SK-N-SH (cell line): ENCODE measurements at regions not wholly inside any gene's neighbourhood (a gene's known extent, or its start where the extent isn't known, plus 50 kb on each side); places are given as distances from the start of the nearest gene placed in this dataset.

ENCODE experiments used
- CTCF ChIA-PET: fragments of 300-600, 350-600 bp; formaldehyde crosslinking; extraction: SDS; loops from one replicate; lab custom pipeline; 2021; lab: Yijun Ruan, JAX
- POLR2A ChIA-PET: fragments of 350-600 bp; sonication (Branson Sonifier 250); formaldehyde crosslinking; extraction: SDS; loops from one replicate; lab custom pipeline; 2020; ENCODE audit warnings: antibody characterized with exemption, inconsistent platforms; lab: Yijun Ruan, JAX
- DNase-seq: peaks from one replicate; pipeline ENCODE4 v3.0.0; 2012
- H2AFZ ChIP-seq: fragments of 200-600 bp; sonication (generic); 2 replicates; pipeline ENCODE4 v1.8.1; 2016; ENCODE audit warnings: antibody characterized with exemption, mild to moderate bottlenecking, low read depth
- H3F3A ChIP-seq: fragments of 200-600 bp; sonication (generic); replicated peaks from 2 replicates; pipeline ENCODE3; 2016; ENCODE audit warnings: antibody characterized with exemption, mild to moderate bottlenecking; ENCODE audit not compliant: insufficient read depth
- H3K27ac ChIP-seq, 2 experiments: fragments of 200-500 bp in 1 of 2; fragments of 200-600 bp in 1 of 2; sonication (Bioruptor generic) in 1 of 2; sonication (generic), shearing (Covaris generic) in 1 of 2; 2 replicates each; pipeline versions ENCODE4 v1.5.1 to v1.6.1; 2014 to 2016; ENCODE audit warnings: low read depth in 2 of 2, inconsistent platforms in 1 of 2, low read length in 1 of 2, mild to moderate bottlenecking in 1 of 2, mixed read lengths in 1 of 2
- H3K27me3 ChIP-seq: fragments of 200-600 bp; sonication (generic), shearing (Covaris generic); 2 replicates; pipeline ENCODE4 v1.6.1; 2016; ENCODE audit warnings: mixed run types; ENCODE audit not compliant: insufficient read depth
- H3K36me3 ChIP-seq, 2 experiments: fragments of 200-500 bp in 1 of 2; fragments of 200-600 bp in 1 of 2; sonication (Bioruptor generic) in 1 of 2; sonication (generic) in 1 of 2; replicated peaks in 1 of 2; 2 replicates each; pipeline versions ENCODE3 to v1.5.1; 2014 to 2016; ENCODE audit warnings: low read length in 1 of 2, mild to moderate bottlenecking in 1 of 2; ENCODE audit not compliant: insufficient read depth in 2 of 2, control insufficient read depth in 1 of 2
- H3K4me1 ChIP-seq, 2 experiments: fragments of 200-500 bp in 1 of 2; fragments of 200-600 bp in 1 of 2; sonication (Bioruptor generic) in 1 of 2; sonication (generic), shearing (Covaris generic) in 1 of 2; 2 replicates each; pipeline versions ENCODE4 v1.5.1 to v1.6.1; 2014 to 2016; ENCODE audit warnings: low read depth in 1 of 2, low read length in 1 of 2, mixed run types in 1 of 2; ENCODE audit not compliant: insufficient read depth in 2 of 2, control insufficient read depth in 1 of 2
- H3K4me2 ChIP-seq: fragments of 200-600 bp; sonication (generic), shearing (Covaris generic); 2 replicates; pipeline ENCODE4 v1.6.1; 2017; ENCODE audit warnings: mixed run types
- H3K4me3 ChIP-seq, 2 experiments: fragments of 200-500 bp in 1 of 2; fragments of 200-600 bp in 1 of 2; sonication (Bioruptor generic) in 1 of 2; sonication (generic), shearing (Covaris generic) in 1 of 2; 2 replicates each; pipeline versions ENCODE4 v1.5.1 to v1.8.1; 2014 to 2016; ENCODE audit warnings: low read depth in 2 of 2, inconsistent platforms in 1 of 2, low read length in 1 of 2, mild to moderate bottlenecking in 1 of 2, mixed read lengths in 1 of 2, moderate library complexity in 1 of 2
- H3K79me2 ChIP-seq: fragments of 200-600 bp; sonication (generic); 2 replicates; pipeline ENCODE4 v1.8.1; 2017; ENCODE audit warnings: mild to moderate bottlenecking; ENCODE audit not compliant: insufficient read depth
- H3K9ac ChIP-seq: fragments of 200-600 bp; sonication (generic); 2 replicates; pipeline ENCODE4 v1.6.1; 2017; ENCODE audit warnings: mixed run types
- H3K9me2 ChIP-seq: fragments of 200-600 bp; sonication (generic); 2 replicates; pipeline ENCODE4 v1.6.1; 2017; ENCODE audit warnings: mixed run types
- H3K9me3 ChIP-seq: fragments of 200-600 bp; sonication (generic); 2 replicates; pipeline ENCODE4 v1.6.1; 2017; ENCODE audit warnings: mixed run types, mild to moderate bottlenecking, moderate library complexity
- H4K20me1 ChIP-seq: fragments of 200-600 bp; sonication (generic); 2 replicates; pipeline ENCODE4 v1.6.1; 2017; ENCODE audit warnings: mild to moderate bottlenecking, mixed run types; ENCODE audit not compliant: insufficient read depth
- CHD2 ChIP-seq: fragments of 150-350 bp; IDR thresholded peaks from 2 replicates; pipeline ENCODE4 v1.6.1; 2018; ENCODE audit warnings: low read length; ENCODE audit not compliant: partially characterized antibody
- EP300 ChIP-seq, 2 experiments: IDR thresholded peaks; 2 replicates each; pipeline versions ENCODE4 v1.4.0 to v1.6.1; 2012; ENCODE audit warnings: borderline replicate concordance in 1 of 2, low read depth in 1 of 2, low read length in 1 of 2
- FOSL2 ChIP-seq: IDR thresholded peaks from 2 replicates; pipeline ENCODE4 v1.4.0; 2012; ENCODE audit warnings: low read depth, mild to moderate bottlenecking, moderate library complexity, borderline replicate concordance
- FOXJ3 ChIP-seq: sonication (generic); formaldehyde crosslinking; IDR thresholded peaks from 2 replicates; pipeline ENCODE4 v1.5.1; 2020; ENCODE audit warnings: mild to moderate bottlenecking, missing genetic modification reagents
- FOXM1 ChIP-seq: IDR thresholded peaks from 2 replicates; pipeline ENCODE4 v1.4.0; 2012; ENCODE audit warnings: low read depth, mild to moderate bottlenecking
- MEF2A ChIP-seq: IDR thresholded peaks from 2 replicates; pipeline ENCODE4 v1.4.0; 2012; ENCODE audit warnings: low read depth, borderline replicate concordance
- MXI1 ChIP-seq: IDR thresholded peaks from 2 replicates; pipeline ENCODE4 v1.6.1; 2012; ENCODE audit warnings: mild to moderate bottlenecking, low read depth, low read length, improper control_type of control experiment
- NFIC ChIP-seq: IDR thresholded peaks from 2 replicates; pipeline ENCODE4 v1.4.0; 2012; ENCODE audit warnings: borderline replicate concordance
- RAD21 ChIP-seq: IDR thresholded peaks from 2 replicates; pipeline ENCODE4 v1.6.1; 2012; ENCODE audit warnings: mild to moderate bottlenecking, low read length
- RXRA ChIP-seq: IDR thresholded peaks from 2 replicates; pipeline ENCODE4 v1.4.0; 2012; ENCODE audit warnings: low read depth, mild to moderate bottlenecking, borderline replicate concordance
- SIN3A ChIP-seq: IDR thresholded peaks from 2 replicates; pipeline ENCODE4 v1.6.1; 2012; ENCODE audit warnings: low read depth, mild to moderate bottlenecking, low read length, moderate library complexity, borderline replicate concordance
- SMC3 ChIP-seq: IDR thresholded peaks from 2 replicates; pipeline ENCODE4 v1.6.1; 2012; ENCODE audit warnings: low read depth, low read length, improper control_type of control experiment
- TAF1 ChIP-seq: IDR thresholded peaks from 2 replicates; pipeline ENCODE4 v1.6.1; 2012; ENCODE audit warnings: low read depth, mild to moderate bottlenecking, low read length, moderate library complexity, borderline replicate concordance
- YY1 ChIP-seq: IDR thresholded peaks from 2 replicates; pipeline ENCODE4 v1.4.0; 2012; ENCODE audit warnings: low read depth, mild to moderate bottlenecking
- WGBS: methylation state at CpG from one replicate; pipeline ENCODE4 v1.1.6; 2017; ENCODE audit warnings: low lambda C conversion rate; 5-methylcytosine and 5-hydroxymethylcytosine counted together
- TF ChIP-seq, protein P1 (sequence below): IDR thresholded peaks from 2 replicates; pipeline ENCODE4; 2012
- TF ChIP-seq, protein P2 (sequence below): IDR thresholded peaks from 2 replicates; pipeline ENCODE4 v1.4.0; 2012; ENCODE audit warnings: low read depth, borderline replicate concordance
- TF ChIP-seq, protein P3 (sequence below): IDR thresholded peaks from 2 replicates; pipeline ENCODE4 v1.4.0; 2012; ENCODE audit warnings: low read depth, borderline replicate concordance

DNA sequence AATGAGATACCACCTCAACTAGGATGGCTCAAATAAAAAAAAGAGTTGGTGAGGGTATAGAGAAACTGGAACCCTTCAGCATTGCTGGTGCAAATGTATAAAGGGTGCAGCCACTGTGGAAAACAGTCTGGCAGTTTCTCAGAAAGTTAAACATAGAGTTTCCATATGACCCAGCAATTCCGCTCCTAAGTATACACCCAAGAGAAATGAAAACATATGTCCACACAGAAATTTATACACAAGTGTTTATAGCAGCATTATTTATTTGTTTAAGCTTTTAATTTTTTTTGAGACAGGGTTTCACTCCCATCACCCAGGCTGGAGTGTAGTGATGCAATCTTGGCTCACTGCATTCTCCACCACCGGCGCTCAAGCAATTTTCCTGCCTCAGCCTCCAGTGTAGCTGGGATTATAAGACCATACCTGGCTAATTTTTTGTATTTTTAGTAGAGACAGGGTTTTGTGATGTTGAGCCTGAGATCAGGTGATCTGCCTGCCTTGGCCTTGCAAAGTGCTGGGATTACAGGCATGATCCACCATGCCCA, 118.2 kb upstream of the KIF5B start (continued):
- TF ChIP-seq, protein P1, sequence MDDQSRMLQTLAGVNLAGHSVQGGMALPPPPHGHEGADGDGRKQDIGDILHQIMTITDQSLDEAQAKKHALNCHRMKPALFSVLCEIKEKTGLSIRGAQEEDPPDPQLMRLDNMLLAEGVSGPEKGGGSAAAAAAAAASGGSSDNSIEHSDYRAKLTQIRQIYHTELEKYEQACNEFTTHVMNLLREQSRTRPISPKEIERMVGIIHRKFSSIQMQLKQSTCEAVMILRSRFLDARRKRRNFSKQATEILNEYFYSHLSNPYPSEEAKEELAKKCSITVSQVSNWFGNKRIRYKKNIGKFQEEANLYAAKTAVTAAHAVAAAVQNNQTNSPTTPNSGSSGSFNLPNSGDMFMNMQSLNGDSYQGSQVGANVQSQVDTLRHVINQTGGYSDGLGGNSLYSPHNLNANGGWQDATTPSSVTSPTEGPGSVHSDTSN = no peak
- TF ChIP-seq, protein P2, sequence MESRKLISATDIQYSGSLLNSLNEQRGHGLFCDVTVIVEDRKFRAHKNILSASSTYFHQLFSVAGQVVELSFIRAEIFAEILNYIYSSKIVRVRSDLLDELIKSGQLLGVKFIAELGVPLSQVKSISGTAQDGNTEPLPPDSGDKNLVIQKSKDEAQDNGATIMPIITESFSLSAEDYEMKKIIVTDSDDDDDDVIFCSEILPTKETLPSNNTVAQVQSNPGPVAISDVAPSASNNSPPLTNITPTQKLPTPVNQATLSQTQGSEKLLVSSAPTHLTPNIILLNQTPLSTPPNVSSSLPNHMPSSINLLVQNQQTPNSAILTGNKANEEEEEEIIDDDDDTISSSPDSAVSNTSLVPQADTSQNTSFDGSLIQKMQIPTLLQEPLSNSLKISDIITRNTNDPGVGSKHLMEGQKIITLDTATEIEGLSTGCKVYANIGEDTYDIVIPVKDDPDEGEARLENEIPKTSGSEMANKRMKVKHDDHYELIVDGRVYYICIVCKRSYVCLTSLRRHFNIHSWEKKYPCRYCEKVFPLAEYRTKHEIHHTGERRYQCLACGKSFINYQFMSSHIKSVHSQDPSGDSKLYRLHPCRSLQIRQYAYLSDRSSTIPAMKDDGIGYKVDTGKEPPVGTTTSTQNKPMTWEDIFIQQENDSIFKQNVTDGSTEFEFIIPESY = no peak
- TF ChIP-seq RAD21 (no peak), MEF2A (no peak), EP300 (IDR thresholded peaks at IDR 0.05; ENCODE audit: borderline replicate concordance in 1 of 2, low read depth in 1 of 2, low read length in 1 of 2) (no peak)

DNA sequence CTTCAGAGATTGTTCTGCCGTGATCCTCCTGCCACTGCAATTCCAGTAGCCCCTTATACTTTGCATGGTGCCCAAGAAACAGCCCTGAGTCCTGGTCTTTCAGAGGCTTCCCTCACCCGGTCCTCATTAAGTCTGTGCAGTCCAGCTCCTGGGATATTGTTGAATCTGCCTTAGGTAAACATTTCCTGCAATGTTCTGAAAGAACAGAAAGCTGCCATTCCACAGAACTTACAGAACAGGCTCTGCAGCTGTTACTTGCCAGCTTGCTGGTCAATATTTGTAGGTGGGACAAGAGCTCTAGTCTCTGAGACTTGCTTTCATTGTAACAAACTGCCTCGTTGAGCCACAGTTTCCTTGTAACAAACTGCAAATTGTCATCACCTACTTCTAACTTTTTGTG, 115.0 kb upstream of the KIF5B start:
- no peak overlapping the region for H3K4me2 ChIP-seq
- H3K79me2 ChIP-seq = no peaks in the 10 kb centered on the region
- TF ChIP-seq MXI1 (no peak), RXRA (no peak), FOSL2 (no peak), CHD2 (no peak), FOXM1 (no peak), EP300 (IDR thresholded peaks at IDR 0.05; ENCODE audit: borderline replicate concordance in 1 of 2, low read depth in 1 of 2, low read length in 1 of 2) (no peak), RAD21 (no peak), NFIC (no peak), SMC3 (no peak), FOXJ3 (CRISPR knock-in tag) (no peak), SIN3A (no peak), MEF2A (no peak), YY1 (no peak), TAF1 (no peak)
- TF ChIP-seq, protein P3, sequence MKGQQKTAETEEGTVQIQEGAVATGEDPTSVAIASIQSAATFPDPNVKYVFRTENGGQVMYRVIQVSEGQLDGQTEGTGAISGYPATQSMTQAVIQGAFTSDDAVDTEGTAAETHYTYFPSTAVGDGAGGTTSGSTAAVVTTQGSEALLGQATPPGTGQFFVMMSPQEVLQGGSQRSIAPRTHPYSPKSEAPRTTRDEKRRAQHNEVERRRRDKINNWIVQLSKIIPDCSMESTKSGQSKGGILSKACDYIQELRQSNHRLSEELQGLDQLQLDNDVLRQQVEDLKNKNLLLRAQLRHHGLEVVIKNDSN = no peak
- H3K9me3 ChIP-seq = no peaks in the 10 kb centered on the region
- no peaks in the 10 kb centered on the region for H3F3A ChIP-seq
- H3K27ac ChIP-seq = no peak overlapping the region
- H3K9ac ChIP-seq = no peak overlapping the region
- H2AFZ ChIP-seq = no peak overlapping the region
- no peak for DNase-seq
- no peaks in the 10 kb centered on the region for H4K20me1 ChIP-seq
- POLR2A ChIA-PET = interaction anchor here (1.2 kb wide), 1 partner anchor 8 kb away, joined by 3 read pairs; no protein-coding TSS in a partner anchor
- no peaks in the 10 kb centered on the region for H3K9me2 ChIP-seq
- 70% methylated on average over 3 of the region's 3 CpGs for WGBS
- H3K36me3 ChIP-seq = no peaks in the 10 kb centered on the region
- CTCF ChIA-PET = interaction anchor here (0.6 to 1.2 kb wide), 2 partner anchors 8 to 17 kb away, joined by 3 read pairs; no protein-coding TSS in a partner anchor
- H3K4me3 ChIP-seq = no peak overlapping the region
- H3K27me3 ChIP-seq = no peaks in the 10 kb centered on the region; the same call in 1 of the 2 replicates
- H3K4me1 ChIP-seq = no peaks in the 10 kb centered on the region
